HG02571 (cell line): ENCODE measurements at regions not wholly inside any gene's neighbourhood (a gene's known extent, or its start where the extent isn't known, plus 50 kb on each side); places are given as distances from the start of the nearest gene placed in this dataset.

Experiments
- ATAC-seq: cut with Tn5 transposase; IDR thresholded peaks from one replicate; pipeline ENCODE4 v1.9.1; 2021; ENCODE audit warnings: mild to moderate bottlenecking, moderate library complexity; ENCODE audit not compliant: unreplicated experiment

DNA sequence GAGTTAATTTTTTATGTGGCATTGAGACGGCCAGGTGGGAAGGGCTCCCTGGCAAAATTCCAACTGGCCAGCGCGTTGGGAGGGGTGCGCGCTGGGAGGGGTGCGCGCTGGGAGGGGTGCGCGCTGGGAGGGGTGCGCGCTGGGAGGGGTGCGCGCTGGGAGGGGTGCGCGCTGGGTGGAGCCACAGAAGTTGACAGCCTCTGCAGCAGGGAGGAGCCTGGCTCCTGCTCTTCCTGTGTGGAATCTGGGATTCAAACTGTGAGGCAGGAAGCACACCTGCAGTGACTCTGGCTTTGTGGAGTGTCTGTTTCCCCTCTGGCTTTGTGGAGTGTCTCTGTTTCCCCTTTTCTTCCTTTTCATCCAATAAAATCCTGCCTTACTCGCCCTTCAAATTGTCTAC, 147.9 kb upstream of the CBLN2 start:
- ATAC-seq = no peak

DNA sequence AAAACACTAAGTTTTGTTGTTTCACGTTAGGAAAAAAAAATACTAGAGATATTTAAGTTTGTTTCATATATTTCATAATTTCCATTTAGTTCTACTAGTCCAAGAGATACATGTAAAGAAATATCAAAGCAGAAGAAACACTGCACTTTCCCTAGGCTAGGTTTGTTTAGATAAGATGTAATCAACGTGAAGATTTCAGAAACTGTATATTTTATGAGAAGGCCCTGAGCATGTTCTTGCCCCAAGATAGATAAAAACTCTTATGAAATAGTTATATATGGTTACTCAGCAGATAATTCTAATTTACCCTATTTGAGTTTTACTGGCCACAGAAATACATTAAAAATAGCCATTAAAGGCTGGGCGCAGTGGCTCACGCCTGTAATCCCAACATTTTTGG, 143.6 kb upstream of the CBLN2 start:
- ATAC-seq = no peak

DNA sequence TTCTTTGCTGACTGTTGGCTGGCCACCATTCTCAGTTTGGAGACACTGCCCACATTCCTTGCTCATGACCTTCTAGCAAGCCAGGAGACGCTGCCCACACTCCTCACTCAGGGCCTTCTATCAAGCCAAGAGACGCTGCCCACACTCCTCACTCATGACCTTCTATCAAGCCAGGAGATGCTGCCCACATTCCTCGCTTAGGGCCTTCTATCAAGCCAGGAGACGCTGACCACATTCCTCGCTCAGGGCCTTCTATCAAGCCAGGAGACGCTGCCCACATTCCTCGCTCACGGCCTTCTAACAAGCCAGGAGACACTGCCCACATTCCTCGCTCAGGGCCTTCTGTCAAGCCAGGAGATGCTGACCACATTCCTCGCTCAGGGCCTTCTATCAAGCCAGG, 131.3 kb upstream of the CBLN2 start:
- ATAC-seq = no peak

DNA sequence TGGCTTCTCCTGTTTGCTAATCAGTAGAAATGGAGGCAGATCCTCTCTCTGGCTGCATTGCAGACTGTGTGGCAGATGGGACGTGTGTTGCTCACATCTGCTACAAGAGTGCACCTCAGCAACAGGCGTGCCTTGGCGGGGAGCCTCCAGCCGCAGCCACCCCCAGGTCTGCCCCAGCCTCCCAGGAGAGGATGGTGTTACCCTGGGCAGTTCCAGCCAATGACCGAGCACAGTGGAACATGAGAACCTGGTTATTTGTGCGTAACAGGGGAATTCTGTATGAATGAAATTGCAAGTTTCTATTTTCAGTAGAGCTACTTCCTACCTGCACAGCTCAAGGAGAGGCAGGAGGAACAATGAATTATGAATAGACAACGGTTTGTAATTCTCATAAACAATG, 130.6 kb upstream of the CBLN2 start:
- ATAC-seq = peak; percentile 86

DNA sequence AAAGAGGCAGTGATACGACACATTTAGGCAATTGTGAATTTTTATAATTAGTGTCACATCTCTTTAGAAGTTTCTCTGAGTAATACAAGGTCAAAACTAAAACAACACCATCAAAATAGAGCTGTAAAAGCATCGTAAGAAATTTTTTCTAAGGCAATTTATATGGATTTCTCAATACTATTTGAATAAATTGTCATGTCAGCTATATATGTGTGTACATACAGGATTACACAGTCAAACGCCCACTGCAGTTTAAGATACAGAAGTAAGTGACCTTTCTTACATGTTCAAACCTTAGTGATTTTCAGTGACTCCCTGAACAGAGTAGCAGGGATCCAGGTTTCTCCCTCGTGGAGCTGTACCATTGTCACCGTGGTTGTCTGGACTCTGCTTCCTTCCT, 129.1 kb upstream of the CBLN2 start:
- ATAC-seq = no peak

DNA sequence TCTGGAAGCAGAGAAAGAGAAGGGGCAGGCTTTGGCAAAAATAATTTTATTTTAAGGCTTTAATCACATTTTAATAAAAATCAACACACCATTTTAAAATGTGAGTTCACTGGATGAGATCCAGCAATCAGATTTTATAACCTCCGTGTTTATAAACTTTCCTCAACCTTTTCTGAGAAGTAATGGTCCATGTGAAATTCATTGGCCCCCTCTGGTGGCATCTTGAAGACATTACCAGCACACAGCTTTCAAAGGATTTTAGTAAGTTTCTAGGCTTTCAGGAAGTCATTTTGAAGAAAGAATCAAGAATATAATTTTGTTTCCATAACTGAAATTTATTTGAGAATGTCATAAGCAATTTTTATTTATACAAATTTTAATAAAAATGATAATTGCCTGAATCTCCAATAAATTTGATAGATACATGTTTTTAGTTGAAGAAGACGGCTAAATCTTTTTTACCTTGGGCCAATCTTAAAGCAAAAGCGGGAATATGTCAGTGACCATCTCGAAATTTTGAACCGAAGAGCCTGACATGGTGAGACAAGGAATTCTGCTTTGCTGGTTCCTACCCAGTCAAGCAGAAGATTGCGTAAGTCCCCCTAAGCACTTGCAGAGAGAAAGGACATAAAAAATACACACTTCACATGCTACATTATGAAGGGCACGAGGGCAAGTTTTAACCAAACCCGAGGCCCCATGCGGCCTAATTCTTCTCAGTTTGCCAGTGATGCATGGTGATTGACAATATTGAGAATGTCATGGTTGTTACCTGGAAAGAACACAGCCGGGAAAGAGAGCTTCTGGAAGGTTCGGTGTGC, 128.4 kb upstream of the CBLN2 start:
- ATAC-seq = peak; percentile 45

DNA sequence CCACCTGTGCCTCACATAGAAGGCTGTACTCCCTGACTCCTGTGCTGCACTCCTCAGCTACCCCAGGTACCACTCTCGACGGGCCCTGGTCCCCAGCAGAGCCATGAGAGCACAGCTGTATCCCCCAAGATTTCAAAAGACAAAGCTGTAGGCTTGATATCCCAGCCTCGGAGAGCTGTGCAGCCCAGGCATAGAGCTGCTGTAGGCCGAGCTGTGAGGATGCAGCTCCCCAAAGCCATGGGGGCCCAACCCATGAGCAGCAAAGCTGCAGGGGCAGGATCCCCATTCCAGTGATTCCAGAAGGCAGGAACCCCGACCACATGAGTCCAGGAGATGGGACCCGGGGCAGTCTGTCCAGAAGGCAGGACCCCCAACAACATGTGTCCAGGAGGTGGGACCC, 123.8 kb upstream of the CBLN2 start:
- ATAC-seq = no peak

DNA sequence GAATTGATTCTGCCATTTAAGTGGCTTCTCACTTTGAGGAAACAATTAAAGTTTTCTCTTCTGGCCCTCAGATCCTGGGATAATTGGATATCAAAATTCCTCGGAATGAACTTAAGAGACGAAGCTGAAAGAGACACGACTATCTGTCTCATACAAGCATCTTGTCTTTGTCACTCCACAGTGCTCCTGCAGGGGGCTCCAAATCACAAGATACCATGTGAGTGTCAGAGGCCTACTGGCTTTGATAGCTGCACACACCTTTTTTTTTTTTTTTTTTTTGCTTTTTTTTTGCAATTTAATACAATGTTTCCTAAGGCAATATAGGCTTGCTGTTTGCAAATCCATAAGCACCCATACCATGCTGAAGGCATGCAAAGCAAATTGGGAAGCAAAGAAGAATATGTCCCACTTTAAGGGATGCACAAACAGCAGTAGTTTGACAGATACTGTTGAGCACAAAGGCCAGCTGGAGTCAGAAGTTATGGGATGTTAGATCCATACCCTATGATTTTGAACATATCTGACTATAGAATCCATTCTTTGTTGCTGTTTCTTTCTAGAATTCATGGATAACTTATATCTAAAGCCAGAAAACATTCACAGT, 109.0 kb upstream of the CBLN2 start:
- ATAC-seq = peak; percentile 91

DNA sequence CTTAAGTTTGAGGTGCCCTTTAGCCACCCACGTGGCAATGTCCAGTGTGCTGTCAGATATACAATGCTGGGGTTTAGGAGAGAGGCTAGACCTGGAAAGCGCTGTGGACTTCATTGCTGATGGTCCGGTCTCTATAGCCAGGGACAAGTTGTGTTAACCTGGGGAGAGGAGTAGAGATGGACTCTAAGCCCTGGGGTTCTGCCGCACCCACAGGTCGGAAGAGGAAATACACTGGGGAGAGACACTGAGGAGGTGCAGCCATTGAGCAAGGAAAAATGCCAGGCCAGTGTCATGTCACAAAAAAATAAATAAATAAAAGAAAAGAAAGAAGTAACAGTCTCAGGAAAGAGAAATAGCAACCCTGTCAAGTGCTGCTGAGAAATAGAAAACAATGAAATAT, 106.9 kb upstream of the CBLN2 start:
- no peak for ATAC-seq

DNA sequence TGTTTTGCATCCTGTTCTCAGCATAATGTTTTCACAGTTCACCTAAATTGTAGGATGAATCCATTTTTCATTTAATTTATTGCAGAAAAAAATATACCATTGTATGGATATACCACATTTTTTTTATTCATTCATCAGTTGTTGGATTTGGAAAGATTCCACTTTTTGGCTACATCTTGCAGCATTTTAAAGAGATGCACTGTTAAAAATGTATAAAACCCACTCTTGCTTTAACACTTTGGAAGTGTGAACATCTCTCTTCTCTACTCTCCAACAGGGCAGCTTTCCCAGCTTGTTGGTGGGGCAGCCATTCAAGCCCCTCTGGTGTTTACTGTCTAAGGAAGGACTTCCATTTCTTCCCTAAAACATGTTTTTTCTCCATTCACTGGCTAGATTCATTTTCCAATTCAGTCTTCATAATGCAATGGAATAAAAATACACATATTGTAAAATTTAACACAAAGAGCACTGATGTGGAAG, 104.4 kb upstream of the CBLN2 start:
- no peak for ATAC-seq

DNA sequence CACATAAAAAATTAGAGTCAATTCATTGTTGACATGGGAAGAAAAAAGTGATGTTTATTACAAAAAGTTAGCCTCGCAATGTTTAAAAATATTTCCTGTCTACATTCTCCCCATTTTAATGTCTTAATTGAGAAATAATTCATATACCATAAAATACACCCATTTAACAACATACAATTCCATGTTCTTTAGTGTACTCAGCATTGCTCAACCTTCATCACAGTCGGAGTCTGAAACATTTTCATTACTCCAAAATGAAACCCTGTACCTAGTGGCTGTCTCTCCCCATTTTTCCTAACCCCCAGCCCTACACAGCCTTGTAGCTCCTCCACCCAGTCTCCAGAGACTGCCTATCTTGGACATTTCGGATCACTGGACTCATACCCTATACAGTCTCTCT, 103.9 kb upstream of the CBLN2 start:
- ATAC-seq = no peak

DNA sequence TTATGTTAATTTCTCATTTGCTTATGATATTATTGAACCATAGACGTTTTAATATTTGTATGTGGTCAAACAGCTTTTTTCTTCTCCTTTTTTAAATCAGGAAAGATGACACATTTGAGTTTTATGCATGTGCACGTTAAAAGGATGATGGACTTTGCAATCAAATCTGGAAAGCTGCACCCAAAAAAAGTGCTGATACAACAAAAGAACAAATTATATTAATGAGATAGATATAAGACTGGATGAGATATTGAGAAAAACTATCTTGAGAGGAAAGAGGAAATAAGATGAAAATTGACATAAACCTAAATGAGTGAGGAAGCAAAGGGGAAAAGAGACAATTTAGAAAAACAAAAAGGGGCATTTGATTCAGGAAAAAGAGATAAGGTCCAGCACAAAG, 96.4 kb upstream of the CBLN2 start:
- ATAC-seq = no peak

DNA sequence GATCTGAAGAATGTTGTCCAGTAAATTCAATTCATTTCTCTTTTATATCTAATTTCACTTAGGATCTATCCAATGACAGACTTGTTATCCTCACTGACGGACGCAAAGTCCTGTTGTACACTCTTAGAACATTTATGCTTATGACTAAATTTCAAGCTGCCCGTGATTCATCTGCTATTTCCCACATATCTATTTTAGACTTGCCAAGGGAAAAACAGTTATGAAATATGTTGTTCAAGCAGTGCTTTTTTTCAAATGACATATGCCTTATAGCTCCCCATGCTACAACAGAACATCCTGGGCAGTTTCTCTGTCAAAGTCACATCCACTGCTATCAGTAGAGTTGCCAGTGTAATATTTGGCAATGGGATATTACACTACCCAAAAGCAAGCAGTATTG, 94.2 kb upstream of the CBLN2 start:
- no peak for ATAC-seq

DNA sequence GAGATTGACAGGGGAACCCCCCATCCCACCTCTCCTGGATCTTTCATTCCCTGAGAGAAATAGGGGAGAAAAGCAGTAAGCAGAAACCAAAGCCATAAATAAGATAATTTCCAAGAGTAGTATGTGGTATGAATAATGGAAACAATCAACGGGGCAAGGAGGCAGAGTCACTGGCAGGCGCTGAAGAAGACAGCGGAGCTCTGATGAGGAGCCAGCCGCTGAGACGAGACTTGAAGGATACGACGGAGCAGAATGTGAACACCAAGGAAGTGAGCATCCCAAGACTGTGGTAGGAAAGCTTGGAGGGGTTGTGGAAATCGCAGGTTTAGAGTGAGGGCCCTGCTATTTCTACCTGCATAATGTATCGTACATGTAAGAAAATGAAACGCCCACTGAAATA, 93.6 kb upstream of the CBLN2 start:
- ATAC-seq = no peak

DNA sequence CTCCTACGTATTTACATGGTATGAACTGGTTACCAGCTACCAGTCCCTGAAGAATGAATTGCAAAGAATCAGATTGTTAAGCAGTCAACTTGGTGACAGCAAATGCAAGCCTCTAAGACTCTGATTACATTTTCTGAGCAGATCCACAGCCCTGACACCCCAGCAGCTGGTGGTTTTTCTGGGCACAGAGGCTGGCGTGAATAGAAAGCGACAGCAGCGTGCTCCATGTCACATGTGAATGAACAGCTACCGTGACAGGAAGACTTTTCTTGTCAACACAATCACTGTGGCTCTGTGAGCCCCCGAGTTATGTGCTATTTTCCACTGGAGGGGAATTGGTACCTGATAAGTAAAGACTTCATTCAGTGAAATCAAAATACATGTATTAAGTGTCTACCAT, 93.2 kb upstream of the CBLN2 start:
- ATAC-seq = no peak

DNA sequence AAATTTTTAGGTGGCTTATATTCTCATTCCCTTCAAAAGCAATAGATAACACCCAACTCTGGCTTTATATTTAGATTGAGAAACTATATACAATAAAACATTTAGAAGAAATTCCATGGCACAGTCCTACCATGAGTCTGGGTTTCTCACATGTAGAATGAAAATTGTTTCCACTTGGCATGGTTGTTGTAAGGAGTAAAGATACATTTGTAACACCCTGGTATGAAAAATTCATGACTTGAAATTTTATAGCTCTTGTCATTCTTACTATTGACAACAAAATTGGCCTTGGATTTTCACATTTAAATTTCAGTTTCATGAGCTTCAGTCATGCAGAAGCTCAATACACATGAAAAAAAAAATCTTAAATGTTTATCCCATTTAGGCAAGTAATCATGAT, 92.5 kb upstream of the CBLN2 start:
- no peak for ATAC-seq

DNA sequence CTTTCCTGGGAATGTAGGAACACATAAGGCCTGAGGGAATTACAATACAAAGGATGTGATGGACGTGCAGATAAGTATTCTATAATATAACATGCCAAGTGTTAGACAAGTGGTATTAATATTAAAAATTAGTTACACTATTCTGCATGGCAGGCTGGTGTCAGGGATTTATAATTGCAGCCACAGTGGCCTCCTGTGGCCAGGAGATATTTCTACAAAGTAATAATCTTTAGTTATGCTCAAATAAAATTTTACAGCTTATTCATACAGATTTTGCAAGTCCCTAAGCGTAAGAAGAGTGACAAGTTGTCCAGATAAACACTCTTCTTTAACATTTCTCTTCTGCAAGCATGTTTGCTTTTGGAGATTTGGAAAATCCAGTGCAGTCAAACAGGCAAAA, 90.4 kb upstream of the CBLN2 start:
- no peak for ATAC-seq

DNA sequence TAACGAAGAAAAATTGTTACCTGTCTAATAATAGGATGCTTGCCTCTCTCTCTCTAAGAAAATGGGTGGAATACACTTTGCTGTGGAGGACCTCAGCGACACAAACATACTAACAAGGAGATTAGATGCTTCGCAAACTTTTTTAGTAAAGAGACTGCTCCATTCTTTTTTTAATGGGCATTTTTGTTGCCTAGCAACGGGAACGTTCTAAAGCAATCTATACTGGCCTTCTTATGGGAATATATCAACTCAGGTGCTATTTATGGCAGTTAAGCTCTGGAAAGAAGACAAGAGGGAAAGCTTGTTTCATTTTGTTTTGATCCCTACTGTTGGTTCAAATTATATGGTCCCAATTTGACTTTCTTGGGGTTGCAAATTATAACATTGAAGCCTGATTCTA, 86.8 kb upstream of the CBLN2 start:
- no peak for ATAC-seq

DNA sequence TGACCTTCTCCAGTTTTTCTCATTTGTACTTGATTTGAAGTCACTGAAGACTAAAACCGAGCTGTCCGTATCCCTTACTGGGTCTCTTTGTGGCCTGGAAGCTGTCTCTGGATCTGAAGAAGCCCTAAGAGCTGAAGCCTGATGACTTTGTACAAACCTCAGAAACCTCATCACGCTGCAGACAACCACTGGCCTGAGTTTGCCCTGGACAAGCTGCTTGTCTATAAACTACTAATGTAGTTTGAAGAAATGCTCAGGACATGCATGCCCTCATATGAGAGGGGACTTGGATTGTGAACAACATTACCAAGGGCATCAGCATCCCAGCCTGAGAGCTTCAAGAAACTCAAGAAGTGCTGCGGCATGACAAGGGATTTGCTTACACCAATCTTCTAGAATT, 79.3 kb upstream of the CBLN2 start:
- ATAC-seq = no peak

DNA sequence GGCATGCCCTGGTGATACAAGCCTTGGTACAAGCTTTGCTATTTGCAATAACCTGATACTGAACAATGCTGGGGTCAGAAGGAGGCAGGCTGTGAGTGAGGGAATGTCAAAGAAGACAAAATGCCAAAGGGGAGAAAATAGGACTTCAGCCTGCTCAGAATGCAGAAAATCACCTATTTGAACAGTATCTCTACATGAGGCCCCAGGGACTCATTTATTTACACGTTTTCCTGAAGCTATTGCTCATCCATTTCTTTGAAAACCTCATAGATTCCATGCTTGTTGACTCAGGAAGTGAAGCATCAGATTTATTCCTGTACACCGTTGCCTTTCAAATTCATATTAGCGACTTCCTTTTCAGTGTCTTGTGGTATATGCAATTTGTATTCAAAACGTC, 69.4 kb upstream of the CBLN2 start:
- no peak for ATAC-seq

DNA sequence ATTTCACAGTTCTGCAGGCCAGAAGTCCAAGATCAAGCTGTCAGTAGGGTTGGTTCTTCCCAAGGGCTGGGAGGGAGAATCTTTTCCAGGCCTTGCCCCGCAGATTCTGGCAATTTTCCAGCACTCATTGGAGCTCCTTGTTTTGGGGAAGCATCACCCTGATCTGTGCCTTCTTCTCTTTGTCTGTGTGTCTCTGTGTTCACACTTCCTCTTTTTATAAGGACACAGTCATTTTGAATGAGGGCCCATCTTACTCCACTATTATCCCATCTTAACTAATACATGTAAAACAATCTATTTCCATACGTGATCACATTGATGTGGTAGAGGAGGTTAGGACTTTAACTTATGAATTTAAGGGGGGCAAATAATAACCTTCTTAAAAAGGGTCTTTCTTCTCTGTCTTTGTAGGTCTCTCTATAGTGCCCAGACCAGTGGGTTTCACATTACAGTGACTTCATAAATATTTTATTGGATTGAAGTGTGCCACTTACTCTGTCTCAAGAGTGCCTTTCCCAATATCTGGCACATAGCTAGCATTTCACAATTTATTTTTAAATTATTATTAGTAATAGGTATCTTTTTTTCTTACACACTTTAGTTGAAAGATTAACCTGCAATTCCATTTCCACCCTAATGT, 68.9 kb upstream of the CBLN2 start:
- no peak for ATAC-seq

DNA sequence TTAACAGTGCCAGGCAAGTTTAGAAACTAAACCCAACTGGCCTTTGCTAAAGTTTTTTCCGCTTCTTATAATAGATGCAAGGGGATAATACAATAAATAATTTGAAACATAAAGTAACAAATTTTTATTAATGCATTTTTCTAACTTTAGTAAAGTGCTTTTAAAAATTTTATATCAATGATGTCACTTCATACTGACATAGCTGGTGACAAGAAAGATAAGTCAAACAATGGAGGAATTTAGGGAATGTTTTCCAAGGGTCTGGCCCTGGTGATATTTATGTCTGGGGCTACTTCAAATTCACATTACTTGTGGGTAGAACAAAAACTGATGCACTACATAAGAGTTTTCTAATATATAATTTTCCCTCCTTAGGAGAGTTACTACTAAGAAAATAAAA, 61.2 kb upstream of the CBLN2 start:
- no peak for ATAC-seq
